HG02981 (cell line): ENCODE measurements at regions not wholly inside any gene's neighbourhood (a gene's known extent, or its start where the extent isn't known, plus 50 kb on each side); places are given as distances from the start of the nearest gene placed in this dataset.
"Not testable (repeated sequence)": the region's sequence is repeated elsewhere in the genome, so short reads cannot be mapped to it uniquely, and the experiment has no call there.

Source experiments
- ATAC-seq: cut with Tn5 transposase; IDR thresholded peaks from one replicate; pipeline ENCODE4 v1.9.1; 2021; ENCODE audit warnings: mild to moderate bottlenecking, moderate library complexity; ENCODE audit not compliant: unreplicated experiment

DNA sequence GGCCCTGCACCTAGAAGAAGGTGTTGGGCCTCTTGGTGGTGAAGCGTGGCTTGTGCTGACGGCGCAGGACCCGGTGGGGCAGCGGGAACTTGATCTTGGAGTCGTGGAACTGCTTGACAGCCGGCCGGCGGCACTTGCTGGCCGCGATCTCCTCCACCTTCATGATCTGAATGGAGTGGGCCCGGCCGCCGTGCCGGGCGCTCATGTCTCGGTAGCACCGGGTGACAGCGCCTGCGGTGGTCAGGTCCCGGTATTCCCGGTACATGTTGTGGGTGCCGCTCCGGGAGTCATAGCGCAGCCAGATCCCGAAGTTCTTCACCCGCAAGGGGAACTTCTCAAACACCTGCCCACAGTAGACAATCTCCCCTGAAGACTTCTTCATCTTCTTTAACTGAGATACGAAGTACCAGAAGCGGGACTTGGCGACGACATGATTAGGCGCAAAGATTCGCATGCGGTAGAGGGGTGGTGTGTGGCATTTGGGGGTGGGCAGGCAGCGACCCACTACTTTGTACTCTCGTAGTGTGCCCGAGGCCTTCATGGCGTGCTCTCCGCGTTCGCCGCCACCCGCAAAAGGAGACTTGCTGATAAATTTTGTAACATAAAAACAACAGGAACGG is 92.1 kb upstream of the MSH6 start:
- not testable (repeated sequence) for ATAC-seq

DNA sequence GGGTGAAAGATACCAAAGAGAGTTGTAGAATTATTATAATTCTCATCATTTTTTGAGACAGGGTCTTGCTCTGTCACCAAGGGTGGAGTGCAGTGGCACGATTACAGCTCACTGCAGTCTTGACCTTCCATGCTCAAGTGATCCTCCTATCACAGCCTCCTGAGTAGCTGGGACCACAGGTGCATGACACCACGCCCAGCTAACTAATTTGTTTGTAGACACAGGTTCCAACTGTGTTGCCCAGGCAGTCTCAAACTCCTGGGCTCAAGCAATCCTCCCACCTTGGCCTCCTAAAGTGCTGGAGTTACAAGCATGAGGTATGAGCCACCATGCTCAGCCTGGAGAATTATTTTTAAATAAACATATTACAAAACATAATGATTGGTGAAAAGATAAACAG is 92.8 kb upstream of the MSH6 start:
- ATAC-seq: no peak

DNA sequence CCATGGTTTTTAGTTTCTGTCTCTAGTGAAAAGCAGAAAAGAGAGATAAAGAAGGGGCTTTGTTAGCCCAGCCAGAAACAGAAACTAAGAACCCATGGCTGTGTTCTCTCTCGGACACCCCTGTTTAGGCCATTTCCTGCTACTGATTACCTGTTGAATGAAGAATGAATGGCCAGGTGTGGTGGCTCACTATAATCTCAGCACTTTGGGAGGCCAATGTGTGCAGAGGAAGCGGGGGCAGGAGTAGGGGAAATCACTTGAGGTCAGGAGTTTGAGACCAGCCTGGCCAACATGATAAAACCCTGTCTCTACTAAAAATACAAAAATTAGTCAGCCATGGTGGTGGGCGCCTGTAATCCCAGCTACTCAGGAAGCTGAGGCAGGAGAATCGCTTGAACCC is 93.8 kb upstream of the MSH6 start:
- ATAC-seq: peak; percentile 77

DNA sequence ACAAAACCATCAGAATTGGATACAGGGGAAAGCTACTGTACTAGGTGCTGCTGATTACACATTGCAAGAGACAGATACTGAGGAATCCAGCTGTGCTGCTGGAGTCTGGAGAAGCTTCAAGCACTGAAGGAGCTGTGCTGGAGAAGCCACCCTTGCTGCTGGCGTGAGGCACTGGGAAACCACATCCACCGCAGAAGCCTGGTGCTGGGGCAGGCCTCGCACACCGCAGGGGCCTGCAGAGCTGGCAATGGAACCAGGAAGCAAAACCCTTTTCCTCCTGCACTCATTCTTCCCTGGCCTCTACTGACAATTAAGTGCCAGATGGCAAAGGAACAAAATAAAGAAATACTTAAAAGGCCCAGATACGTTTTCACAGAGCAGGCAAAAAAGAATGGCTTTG is 94.4 kb upstream of the MSH6 start:
- ATAC-seq: no peak

DNA sequence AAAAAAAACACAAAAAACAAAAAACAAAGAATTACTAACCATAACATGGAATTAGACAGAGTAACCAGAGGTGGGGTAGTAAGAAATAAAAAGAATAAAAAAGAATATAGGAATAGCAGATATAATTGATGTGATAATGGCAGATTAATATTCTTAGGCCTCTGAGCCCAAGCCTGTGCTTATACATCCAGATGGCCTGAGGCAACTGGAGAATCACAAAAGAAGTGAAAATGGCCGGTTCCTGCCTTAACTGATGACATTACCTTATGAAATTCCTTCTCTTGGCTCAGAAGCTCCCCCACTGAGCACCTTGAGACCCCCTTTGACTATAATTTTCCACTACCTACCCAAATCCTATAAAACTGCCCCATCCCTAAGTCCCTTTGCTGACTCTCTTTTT is 95.1 kb upstream of the MSH6 start:
- no peak for ATAC-seq

DNA sequence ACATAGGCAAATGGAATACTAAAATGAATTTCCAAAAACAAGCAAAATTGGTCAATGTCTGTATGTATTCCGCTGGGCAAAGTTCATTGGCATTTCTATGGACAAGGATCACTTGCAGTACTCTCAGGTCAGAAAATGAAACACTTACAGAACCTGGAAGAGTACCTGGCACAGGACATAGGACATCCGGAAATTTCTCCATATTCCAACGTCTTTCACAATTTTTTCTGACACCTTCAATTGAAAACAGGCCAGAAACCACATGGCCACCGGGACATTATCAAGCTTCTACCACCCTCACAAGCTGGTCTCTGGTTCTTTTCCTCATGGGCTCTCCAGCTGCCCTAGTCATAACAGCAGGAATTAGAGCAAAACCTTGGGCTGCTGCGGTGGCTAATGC is 96.9 kb upstream of the MSH6 start:
- ATAC-seq: no peak

DNA sequence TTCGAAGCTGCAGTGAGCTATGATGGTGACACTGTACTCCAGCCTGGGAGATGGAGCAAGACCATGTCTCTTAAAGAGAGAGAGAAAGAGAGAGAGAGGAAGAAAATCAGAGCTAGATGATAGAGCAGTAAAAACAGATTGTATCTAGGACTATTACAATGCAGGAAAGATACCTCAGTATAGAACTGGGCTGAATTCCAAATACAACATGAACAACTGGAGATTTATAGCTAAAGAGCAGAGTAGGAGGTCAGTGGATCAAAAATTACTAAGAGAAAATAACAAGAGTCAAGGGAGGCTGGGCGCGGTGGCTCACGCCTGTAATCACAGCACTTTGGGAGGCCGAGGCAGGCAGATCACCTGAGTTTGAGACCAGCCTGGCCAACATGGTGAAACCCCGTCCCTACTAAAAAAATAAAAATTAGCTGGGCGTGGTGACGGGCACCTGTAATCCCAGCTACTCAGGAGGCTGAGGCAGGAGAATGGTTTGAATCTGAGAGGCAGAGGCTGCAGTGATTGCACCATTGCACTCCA is 100.7 kb upstream of the MSH6 start:
- no peak for ATAC-seq

DNA sequence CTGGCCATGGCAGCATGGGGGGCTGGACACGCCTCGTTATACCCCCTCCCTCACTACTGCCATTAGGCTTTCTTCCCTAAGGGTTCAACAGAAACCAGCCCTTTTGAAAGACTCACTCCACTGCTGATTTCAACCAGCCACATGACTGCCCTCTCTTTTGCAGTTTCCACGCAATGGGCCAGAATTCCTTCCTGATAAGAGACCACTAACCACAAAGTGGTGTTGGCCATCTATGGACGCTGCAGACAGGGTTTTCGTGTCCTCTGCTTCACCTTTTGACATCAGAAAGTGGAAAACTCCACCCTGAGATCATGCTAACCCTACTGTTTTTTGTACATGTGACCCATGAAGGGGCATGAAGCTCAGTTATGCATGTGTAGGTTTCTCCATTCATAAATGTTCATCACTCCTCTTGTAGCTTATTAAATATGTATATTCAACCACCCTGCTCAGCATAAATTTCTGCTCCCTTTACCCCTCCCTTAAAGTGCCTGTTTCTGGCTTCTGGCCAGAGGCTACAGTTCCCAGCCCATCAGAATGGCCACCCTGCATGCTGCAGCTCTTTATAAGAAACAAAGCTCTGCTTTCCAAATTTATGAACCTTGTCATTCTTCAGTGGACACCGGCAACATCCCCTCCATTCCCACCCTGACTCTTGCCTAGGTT is 105.6 kb upstream of the KCNK12 start:
- no peak for ATAC-seq

DNA sequence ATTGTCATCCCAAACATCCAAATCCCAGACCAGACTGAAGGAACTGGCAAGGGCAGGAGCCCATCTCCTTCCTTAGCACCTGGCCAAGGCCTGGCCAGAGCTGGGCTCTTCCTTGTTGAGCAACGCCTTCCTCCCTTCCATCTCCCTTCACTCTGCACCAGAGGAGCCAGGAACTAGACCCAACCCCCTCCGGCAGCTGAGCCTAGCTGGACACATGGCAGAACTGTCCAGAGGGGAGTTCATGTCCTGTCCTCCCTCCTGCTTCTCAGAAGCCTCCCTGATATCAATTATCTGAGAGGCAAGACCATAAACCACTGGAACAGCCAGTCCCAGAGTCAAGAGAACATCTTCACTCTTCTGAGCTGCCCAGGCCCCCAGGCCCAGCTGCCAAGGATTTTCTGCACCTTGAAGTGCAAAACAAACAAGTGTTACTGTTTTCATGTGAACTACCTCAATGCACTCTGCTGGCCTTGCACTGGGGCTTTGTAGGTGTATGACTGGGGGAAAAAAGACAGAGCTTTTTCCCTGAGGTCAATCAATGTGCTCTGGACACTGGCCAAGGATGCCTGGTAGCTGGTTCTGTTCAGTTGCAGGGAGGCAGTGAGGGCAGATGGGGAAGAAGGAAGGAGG is 104.5 kb upstream of the KCNK12 start:
- no peak for ATAC-seq

DNA sequence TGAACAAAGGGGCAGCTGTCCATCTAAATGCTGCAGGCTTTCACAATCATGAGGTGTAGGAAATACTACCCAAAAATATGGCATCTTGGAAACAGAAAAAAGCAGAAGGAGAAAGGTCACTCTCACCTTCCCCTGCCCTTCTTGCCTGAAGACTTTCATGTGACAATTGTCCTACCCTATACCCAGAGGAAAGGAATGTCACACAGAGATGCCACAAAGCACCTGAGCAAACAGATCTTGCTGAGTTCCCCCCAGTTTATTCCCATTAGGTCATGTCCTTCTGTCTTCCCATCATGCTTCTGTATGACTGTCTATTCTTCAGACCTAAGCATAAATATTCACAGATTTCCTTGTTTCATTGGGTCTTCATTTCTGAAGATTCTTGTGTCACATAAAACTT is 95.5 kb upstream of the KCNK12 start:
- no peak for ATAC-seq

DNA sequence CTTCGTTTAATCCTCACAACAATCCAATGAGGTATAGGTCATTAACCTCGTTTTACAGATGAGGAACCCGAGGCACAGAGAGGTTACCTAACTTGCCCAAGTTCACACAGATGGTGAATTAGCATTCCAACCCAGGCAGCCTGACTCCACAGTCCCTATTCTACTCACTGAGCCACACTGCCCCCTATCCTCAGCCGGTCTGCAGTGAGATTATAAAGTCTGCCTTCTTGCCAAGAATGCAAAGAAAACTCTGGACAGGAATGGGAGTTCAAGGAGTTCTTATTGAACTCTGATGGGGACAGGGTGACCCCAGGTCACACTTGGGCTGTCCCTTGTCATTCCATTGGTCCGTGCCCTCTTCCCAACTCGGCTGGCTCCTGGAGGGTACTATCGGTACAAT is 94.0 kb upstream of the KCNK12 start:
- ATAC-seq: no peak

DNA sequence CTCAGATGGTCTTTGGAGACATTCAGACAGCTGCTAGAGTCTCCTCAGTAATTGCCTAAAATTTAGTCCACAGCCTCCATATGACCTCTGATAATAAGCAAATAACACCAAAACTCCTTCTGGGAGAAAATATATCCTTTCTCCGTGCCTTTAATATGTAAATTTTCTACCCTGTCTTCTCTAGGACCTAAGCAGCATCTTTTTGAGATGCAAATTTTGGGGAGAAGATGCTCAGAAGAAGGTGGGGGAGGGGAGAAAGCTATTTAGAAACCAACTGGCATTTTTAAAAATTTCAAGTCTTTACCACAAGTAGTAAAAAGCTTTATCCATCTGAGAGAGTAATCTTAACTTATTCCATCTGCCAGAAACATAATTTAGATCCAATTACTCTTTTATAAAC is 91.8 kb upstream of the KCNK12 start:
- no peak for ATAC-seq

DNA sequence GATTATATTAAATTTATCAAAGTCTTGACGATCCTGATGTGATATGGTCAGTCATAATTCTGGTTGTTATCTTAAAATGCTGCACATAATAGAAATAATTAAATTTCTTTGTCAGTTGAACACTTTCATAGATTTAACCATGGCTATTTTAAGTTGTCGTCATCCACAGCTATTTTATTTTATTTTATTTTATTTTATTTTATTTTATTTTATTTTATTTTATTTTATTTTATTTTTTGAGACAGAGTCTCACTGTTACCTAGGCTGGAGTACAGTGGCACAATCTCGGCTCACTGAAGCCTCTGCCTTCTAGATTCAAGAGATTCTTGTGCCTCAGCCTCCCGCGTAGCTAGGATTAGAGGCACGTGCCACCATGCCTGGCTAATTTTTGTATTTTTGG is 90.5 kb upstream of the KCNK12 start:
- ATAC-seq: no peak

DNA sequence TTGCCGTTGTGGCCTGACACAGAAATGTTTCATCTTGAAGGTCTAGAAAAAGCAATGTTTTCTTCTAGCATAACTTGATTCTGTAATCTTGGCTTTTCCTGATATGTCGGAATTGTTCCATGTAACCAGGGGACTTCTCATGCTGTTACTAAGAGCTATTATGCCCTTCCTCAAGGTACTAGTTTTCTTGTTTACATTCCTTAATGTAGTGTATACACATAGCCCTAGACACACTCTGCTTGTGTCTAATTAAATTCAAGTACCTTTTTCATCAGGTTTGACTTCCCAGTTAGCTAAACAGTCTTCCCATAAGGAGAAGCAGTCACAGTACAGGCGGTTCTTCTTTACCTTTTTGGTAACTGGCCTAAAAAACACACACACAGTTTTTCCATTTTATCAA is 89.4 kb upstream of the KCNK12 start:
- ATAC-seq: no peak

DNA sequence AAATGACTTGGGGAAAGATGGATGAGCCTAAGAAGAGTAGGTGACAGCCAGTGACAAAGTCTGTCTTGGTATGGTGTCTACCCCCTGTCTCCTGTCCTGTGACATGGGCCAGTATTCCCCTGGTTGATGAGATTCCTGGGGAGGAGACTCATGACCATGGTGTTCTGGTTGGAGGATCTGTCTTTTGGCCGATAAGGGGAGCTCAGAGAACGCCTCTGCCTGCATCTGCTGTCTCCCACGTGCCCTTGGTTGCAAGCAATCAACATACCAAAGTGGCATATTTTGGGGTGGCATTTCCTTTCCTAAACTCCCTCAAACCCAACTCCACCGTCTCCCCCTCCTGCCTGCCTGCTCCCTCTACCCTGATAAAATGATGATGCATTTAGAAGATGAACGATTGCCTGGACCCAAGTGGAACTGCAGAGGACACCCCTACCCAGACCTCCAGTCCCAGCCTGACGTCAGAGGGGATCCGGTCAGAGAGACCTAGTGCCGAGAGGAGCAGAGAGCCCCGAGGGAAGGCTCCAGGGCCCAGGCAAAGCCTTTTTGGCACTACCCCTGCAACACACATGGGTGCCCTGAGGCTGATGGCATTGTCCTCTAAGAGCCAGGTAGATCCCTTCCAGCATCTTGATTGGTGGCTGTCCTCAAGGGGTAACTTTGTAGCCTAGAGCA is 88.0 kb upstream of the KCNK12 start:
- ATAC-seq: no peak

DNA sequence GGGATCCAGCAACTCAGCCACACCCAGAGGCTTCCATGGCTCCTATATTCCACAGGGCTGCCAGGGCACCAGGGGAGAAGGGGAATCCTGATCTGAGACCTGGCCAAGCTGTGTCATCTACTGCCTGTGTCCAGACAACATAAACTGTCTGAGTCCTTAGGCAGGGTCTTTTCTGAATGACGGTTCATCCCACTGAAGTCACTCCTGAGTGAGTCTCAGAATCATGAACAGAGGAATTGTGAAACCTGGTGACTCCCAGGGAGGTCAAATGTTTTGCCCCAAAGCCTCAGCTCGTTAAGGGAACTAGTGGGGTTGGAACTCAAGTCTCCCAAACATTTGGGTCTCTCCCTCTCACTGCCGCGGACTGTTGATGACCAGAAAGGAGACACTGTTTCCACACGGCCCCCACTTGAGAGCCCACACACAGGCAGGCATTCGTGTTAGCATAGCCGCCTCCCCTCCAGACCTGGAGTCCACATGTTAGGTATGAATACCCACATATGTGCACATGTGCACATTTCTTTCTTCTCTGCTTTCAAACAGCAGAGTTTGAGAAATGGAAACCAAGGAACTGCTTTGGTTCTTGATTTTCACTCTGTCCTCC is 87.2 kb upstream of the KCNK12 start:
- ATAC-seq: no peak

DNA sequence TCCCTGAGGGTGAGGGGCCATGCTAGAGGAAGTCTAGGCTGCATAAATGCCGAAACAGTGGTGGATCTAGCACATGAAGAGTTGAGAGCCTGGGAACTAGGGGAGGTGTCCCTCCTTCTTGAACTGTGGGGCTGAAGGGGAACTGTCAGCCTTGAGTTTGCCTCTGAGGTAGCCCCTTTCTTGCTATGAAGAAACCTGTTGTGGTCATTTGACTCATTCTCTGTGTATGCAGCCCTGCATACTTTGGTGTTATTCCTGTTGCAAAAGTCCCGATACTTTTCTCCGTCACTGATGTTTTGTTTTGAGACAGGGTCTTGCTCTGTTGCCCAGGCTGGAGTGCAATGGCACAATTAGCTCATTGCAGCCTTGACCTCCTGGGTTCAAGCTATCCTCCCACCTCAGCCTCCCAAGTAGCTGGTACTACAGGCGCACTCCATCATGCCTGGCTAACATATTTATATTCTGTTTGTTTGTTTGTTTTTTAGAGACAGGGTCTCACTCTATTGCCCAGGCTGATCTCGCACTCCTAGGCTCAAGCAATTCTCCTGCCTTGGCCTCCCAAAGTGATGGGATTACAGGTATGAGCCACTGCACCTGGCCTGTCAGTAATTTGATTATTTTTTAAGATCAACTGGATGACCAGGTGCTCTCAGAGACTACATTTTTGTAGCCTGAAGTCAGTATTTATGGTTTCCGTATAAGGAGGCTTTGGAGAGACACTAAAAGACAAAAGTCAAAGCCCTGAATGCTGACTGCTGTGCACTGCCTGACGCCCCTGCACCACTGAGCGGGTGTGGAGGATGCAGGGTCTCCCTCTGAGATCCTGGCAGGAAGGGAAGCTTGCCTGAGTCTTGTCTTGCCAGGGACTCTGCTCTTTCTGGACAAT is 86.2 kb upstream of the KCNK12 start:
- no peak for ATAC-seq

DNA sequence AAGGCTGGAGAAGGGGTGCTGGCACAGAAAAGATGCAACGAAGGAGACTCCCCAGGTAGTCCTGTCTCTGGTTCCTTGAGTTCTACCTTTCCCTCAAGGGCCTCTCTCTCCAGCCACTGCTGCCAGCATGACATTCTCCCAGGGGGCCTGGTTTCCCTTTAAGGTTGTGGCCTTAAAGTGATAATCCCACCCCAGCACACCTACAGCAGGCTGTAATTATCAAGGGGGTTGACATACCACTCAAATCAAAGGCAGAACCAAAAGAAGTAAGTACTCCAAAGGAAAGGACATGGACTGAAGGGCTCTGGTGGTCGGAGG is 84.7 kb upstream of the KCNK12 start:
- peak; percentile 17 for ATAC-seq

DNA sequence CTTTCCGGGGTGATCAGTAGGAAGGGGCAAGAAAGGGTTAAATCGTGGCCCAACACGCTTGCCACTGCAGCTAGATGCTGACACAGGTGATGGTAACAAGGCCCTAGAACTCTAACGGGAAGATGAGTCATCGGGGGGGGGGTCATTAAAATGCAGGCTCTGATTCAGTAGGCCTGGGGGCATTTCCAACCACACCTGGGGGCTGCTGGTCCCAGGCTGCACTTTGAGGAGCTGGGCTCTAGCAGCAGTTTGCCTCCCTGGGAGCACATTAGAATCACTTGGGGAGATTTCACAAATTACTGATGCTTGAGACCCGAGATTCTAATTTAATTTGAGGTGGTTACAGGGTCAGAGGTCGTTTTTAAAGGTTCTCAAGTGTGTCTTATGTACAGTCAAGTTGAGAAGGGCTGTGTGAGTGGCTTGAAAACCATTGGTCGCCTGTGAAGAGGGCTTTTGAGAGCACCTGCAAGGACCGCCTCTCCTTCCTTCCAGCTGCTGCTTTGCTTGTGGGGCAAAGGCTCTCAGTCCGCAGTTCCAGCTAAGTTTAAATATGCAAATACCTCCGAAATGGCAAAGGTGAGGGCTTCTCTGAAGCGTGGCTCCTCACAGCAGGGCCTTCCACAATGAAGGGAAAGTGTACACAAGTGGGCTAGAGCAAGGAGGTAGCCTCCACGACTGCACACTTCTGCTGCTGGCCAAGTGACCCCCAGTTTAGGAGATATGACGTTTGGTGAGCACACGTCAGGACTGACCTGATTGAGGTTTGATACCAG is 84.2 kb upstream of the KCNK12 start:
- ATAC-seq: peak; percentile 78
